GM10266 (cell line): ENCODE measurements at regions not wholly inside any gene's neighbourhood (a gene's known extent, or its start where the extent isn't known, plus 50 kb on each side); places are given as distances from the start of the nearest gene placed in this dataset.

Experiments
- DNase-seq: peaks from one replicate; pipeline ENCODE4 v3.0.0; 2012; ENCODE audit errors: extremely low spot score
- CTCF ChIP-seq: IDR thresholded peaks from 2 replicates; pipeline ENCODE4 v1.5.1; 2012; ENCODE audit warnings: mild to moderate bottlenecking, low read depth; ENCODE audit not compliant: control insufficient read depth, insufficient read depth; ENCODE audit errors: missing control alignments

- no peak for DNase-seq
- no peak for TF ChIP-seq CTCF
Observed at GRCh38 chr10:4384245-4384644, 441.8 kb upstream of the AKR1E2 start.

GRCh38 chr10:4383651-4384098, 442.3 kb upstream of the AKR1E2 start:
- no peak for TF ChIP-seq CTCF
- DNase-seq: no peak

- TF ChIP-seq CTCF: no peak
- no peak for DNase-seq
Observed at GRCh38 chr10:4382811-4383210, 443.2 kb upstream of the AKR1E2 start.

GRCh38 chr10:4373612-4374011, 452.4 kb upstream of the AKR1E2 start:
- no peak for TF ChIP-seq CTCF
- DNase-seq: no peak

- no peak for TF ChIP-seq CTCF
- no peak for DNase-seq
Observed at GRCh38 chr10:4373098-4373497, 452.9 kb upstream of the AKR1E2 start.

- no peak for TF ChIP-seq CTCF
- DNase-seq: no peak
Observed at GRCh38 chr10:4372601-4373000, 453.4 kb upstream of the AKR1E2 start.

- no peak for TF ChIP-seq CTCF
- no peak for DNase-seq
Observed at GRCh38 chr10:4371691-4372295, 454.2 kb upstream of the AKR1E2 start.
